ENCODE measurements at regions not wholly inside any gene's neighbourhood (a gene's known extent, or its start where the extent isn't known, plus 50 kb on each side); places are given as distances from the start of the nearest gene placed in this dataset.

GRCh38 chrX:17986977-17987376 is 125.9 kb upstream of the RAI2 start (continued):
- TF ChIP-seq ZNF775 (CRISPR knock-in tag; IDR thresholded peaks at IDR 0.05; ENCODE audit: borderline replicate concordance) (no peak), TP53 (CRISPR knock-in tag; conservative IDR thresholded peaks at IDR 0.05) (no peak), TFE3 (CRISPR knock-in tag; IDR thresholded peaks at IDR 0.05) (no peak), ETV5 (CRISPR knock-in tag; IDR thresholded peaks at IDR 0.05; ENCODE audit: borderline replicate concordance) (no peak), AFF4 (CRISPR knock-in tag; IDR thresholded peaks at IDR 0.05) (no peak), ZNF773 (CRISPR knock-in tag; IDR thresholded peaks at IDR 0.05; ENCODE audit: borderline replicate concordance) (no peak), ELK4 (CRISPR knock-in tag; IDR thresholded peaks at IDR 0.05; ENCODE audit: borderline replicate concordance) (no peak), PHF20 (CRISPR knock-in tag; IDR thresholded peaks at IDR 0.05) (no peak), SRY (CRISPR knock-in tag; IDR thresholded peaks at IDR 0.05) (no peak)
